ENCODE measurements at regions not wholly inside any gene's neighbourhood (a gene's known extent, or its start where the extent isn't known, plus 50 kb on each side); places are given as distances from the start of the nearest gene placed in this dataset.
"Not testable (repeated sequence)": the region's sequence is repeated elsewhere in the genome, so short reads cannot be mapped to it uniquely, and the experiment has no call there.

- Histone ChIP-seq H3K27me3 (ENCODE audit: insufficient read depth, low read length) (no peaks in the 10 kb centered on the region), H3K4me3 (ENCODE audit: low read length) (no peak overlapping the region), H3K9me3 (ENCODE audit: low read depth, low read length) (peaks cover 9% of the 10 kb centered on the region), H3K4me1 (ENCODE audit: insufficient read depth, low read length) (no peaks in the 10 kb centered on the region)
These were observed 1912.7 kb upstream of the TENM3 start for GRCh38 chr4:180330521-180330920.

DNA sequence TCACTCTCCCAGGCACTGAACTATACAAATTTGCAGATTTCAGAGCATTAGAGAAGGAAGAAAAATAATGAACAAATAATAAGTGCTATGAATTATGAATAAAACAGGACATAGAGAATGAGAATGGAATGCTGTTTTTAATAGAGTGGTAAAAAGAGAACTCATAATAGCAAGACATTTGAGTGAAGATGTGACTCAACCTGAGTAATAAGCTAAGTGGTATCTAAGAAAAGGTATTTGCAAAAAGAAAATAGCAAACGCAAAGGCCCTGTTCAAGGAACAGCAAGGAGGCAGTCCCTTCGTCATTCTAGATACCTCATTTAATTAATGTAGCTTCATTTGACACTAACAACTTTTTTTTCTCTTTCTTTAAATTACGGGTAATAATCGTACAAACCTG lies 1910.0 kb upstream of the TENM3 start:
- Histone ChIP-seq H3K27me3 (ENCODE audit: insufficient read depth, low read length) (no peaks in the 10 kb centered on the region), H3K9me3 (ENCODE audit: low read depth, low read length) (peaks cover 10% of the 10 kb centered on the region), H3K4me1 (ENCODE audit: insufficient read depth, low read length) (no peaks in the 10 kb centered on the region), H3K4me3 (ENCODE audit: low read length) (no peak overlapping the region)

DNA sequence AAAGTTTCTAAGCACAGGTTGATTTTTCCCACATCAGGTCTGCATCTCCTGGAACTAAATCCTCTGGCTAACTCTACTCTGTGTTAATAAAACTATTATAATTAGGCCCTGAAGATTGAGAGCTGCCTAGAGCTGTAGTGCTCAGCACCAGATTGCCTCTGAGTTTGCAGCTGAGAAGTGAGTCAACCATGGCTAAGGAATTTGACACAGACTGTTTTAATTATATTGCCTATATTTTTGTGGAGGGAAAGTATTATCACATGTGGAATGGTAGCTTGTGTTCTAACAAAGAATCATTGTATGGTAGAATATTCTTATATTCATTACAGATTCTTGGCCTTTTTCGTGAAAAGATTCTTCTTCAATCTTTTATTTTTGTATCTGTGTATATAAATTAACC lies 1907.6 kb upstream of the TENM3 start:
- no peaks in the 10 kb centered on the region for H3K27me3 ChIP-seq (ENCODE audit: insufficient read depth, low read length)

GRCh38 chr4:180336494-180337090 lies 1906.6 kb upstream of the TENM3 start:
- Histone ChIP-seq H3K27me3 (ENCODE audit: insufficient read depth, low read length) (no peaks in the 10 kb centered on the region), H3K4me3 (ENCODE audit: low read length) (no peak overlapping the region), H3K9me3 (ENCODE audit: low read depth, low read length) (peaks cover 6% of the 10 kb centered on the region), H3K4me1 (ENCODE audit: insufficient read depth, low read length) (no peaks in the 10 kb centered on the region)

More for the DNA sequence above, 1907.6 kb upstream of the TENM3 start:
- Histone ChIP-seq H3K4me1 (ENCODE audit: insufficient read depth, low read length) (no peaks in the 10 kb centered on the region), H3K4me3 (ENCODE audit: low read length) (no peak overlapping the region), H3K9me3 (ENCODE audit: low read depth, low read length) (peaks cover 6% of the 10 kb centered on the region)

DNA sequence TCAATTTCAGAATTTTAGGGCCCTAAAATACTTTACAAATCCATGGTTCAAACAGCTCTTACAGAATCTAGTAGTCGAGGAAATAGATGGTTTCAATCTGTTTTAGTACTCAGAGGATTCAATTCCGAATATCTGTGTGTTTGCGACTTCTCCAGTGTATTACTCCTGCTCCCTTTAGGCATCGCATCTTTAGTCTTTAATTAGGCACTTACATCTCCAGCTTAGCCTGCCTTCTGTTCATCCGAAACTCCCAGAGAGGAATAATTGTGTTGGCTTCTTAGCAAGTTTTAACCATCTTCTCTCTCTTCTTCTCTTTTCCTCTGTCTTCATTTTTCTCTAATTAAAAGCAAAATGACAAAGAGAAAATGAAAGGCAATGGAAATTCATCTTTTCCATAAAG lies 1901.3 kb upstream of the TENM3 start:
- no peaks in the 10 kb centered on the region for H3K4me1 ChIP-seq (ENCODE audit: insufficient read depth, low read length)
- H3K4me3 ChIP-seq (ENCODE audit: low read length) = no peak overlapping the region
- no peaks in the 10 kb centered on the region for H3K9me3 ChIP-seq (ENCODE audit: low read depth, low read length)
- H3K27me3 ChIP-seq (ENCODE audit: insufficient read depth, low read length) = no peaks in the 10 kb centered on the region

DNA sequence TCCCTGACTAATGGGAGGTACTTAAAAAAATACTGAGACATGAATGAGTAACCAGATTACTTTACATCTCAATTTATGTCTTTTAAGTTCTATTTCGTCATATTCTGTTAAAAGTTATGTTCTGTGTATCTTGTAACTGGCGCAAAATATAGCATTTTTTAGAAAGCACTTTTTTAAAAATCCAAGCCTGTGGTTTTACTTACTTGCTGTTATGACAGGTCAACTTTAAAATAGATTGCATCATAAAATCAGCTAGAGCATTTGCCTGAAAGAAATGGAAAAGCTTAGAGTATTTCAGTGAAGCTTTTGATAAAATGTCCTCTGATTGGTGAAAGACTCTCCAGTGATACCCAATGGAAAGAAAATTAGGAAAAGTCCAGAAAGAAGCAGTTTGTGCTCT lies 1892.3 kb upstream of the TENM3 start:
- H3K9me3 ChIP-seq (ENCODE audit: low read depth, low read length) = no peaks in the 10 kb centered on the region
- no peaks in the 10 kb centered on the region for H3K27me3 ChIP-seq (ENCODE audit: insufficient read depth, low read length)
- no peaks in the 10 kb centered on the region for H3K4me1 ChIP-seq (ENCODE audit: insufficient read depth, low read length)
- no peak overlapping the region for H3K4me3 ChIP-seq (ENCODE audit: low read length)

GRCh38 chr4:180356766-180357165 lies 1886.4 kb upstream of the TENM3 start:
- no peak overlapping the region for H3K4me3 ChIP-seq (ENCODE audit: low read length)
- no peaks in the 10 kb centered on the region for H3K9me3 ChIP-seq (ENCODE audit: low read depth, low read length)
- H3K27me3 ChIP-seq (ENCODE audit: insufficient read depth, low read length) = no peaks in the 10 kb centered on the region

DNA sequence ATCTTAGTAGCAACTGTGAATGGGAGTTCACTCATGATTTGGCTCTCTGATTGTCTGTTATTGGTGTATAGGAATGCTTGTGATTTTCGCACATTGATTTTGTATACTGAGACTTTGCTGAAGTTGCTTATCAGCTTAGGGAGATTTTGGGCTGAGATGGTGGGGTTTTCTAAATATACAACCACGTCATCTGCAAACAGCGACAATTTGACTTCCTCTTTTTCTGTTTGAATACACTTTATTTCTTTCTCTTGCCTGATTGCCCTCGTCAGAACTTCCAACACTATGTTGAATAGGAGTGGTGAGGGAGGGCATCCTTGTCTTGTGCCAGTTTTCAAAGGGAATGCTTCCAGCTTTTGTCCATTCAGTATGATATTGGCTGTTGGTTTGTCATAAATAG lies 1883.1 kb upstream of the TENM3 start:
- not testable (repeated sequence) for H3K4me3 ChIP-seq (ENCODE audit: low read length); H3K4me1 ChIP-seq (ENCODE audit: insufficient read depth, low read length); H3K27me3 ChIP-seq (ENCODE audit: insufficient read depth, low read length); H3K9me3 ChIP-seq (ENCODE audit: low read depth, low read length)

More at GRCh38 chr4:180356766-180357165, 1886.4 kb upstream of the TENM3 start:
- no peaks in the 10 kb centered on the region for H3K4me1 ChIP-seq (ENCODE audit: insufficient read depth, low read length)

DNA sequence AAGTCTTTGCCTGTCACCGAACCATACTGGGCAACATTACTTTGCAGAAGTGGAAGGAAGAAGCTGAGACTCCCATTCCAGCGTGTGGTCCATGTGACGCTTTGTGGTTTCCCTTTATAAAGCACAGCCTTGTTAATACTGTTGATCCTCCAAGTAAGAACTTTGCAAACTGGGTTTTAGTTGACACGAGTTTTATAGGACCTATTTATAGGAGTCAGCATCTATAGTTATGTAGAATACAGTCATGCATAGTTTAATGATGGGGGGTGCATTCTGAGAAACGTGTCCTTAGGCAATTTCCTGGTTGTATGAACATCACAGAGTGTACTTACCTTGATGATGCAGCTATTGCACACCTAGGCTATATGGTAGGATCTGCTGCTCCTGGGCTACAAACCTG lies 1879.4 kb upstream of the TENM3 start:
- Histone ChIP-seq H3K4me3 (ENCODE audit: low read length) (no peak overlapping the region), H3K4me1 (ENCODE audit: insufficient read depth, low read length) (no peaks in the 10 kb centered on the region), H3K27me3 (ENCODE audit: insufficient read depth, low read length) (no peaks in the 10 kb centered on the region), H3K9me3 (ENCODE audit: low read depth, low read length) (no peaks in the 10 kb centered on the region)

GRCh38 chr4:180372691-180373090 lies 1870.5 kb upstream of the TENM3 start:
- no peaks in the 10 kb centered on the region for H3K27me3 ChIP-seq (ENCODE audit: insufficient read depth, low read length)
- H3K9me3 ChIP-seq (ENCODE audit: low read depth, low read length) = no peaks in the 10 kb centered on the region
- H3K4me3 ChIP-seq (ENCODE audit: low read length) = no peak overlapping the region
- H3K4me1 ChIP-seq (ENCODE audit: insufficient read depth, low read length) = no peaks in the 10 kb centered on the region

DNA sequence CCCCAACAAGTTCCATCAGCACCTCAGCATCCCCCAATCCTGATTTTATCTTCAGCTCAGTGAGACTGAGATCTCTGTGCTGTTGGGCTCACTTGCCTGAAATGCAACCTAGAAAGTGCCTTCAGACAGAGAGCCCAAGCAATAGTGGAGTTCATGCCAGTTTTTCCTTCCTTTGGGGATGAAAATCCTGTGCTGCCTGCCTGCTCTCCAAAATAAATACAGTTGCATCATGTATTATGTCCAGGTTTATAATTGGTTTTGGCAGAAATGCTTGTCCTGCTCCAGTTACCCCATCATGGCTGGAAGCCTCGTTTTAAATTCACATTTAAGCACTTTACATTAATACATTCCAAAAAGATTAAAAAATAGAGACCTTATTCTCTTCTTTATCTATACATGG lies 1865.5 kb upstream of the TENM3 start:
- no peak overlapping the region for H3K4me3 ChIP-seq (ENCODE audit: low read length)
- H3K4me1 ChIP-seq (ENCODE audit: insufficient read depth, low read length) = no peaks in the 10 kb centered on the region
- H3K27me3 ChIP-seq (ENCODE audit: insufficient read depth, low read length) = no peaks in the 10 kb centered on the region
- no peaks in the 10 kb centered on the region for H3K9me3 ChIP-seq (ENCODE audit: low read depth, low read length)

DNA sequence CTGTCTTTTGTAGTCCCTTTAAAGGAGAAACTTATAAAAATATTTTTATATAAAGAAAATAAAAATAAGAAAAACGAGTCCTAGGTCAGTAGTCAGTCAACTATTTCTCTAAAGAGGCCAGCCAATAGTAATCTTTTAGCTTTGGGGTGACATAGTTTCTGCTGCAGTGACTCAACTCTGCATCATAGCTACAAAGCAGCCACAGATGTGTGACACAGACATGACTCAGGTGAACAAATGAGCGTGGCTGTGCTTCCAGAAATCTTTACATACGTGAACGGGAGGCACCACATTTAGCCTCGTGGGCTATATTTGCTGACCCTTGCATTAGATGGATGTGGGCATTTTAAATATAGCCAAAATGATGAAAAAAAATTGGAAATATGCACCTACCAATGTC lies 1862.5 kb upstream of the TENM3 start:
- H3K4me3 ChIP-seq (ENCODE audit: low read length) = no peak overlapping the region
- H3K4me1 ChIP-seq (ENCODE audit: insufficient read depth, low read length) = no peaks in the 10 kb centered on the region
- no peaks in the 10 kb centered on the region for H3K9me3 ChIP-seq (ENCODE audit: low read depth, low read length)

DNA sequence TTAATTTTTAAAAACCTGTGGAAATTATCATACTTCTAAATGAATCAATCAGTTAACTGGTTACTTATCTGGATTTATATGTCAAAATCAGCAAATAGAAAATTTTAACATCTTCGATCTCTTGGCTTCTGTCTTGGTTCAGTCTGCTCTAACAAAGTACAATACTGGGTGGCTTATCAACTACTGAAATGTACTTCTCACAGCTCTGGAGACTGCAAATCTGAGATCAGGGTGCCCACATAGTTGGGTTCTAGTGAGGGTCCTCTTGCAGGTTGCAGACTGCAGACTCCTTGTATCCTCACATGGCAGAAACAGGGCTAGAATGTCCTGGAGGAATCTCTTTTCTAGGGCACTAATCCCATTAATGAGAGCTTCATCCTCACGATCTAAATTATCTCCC lies 1851.6 kb upstream of the TENM3 start:
- Histone ChIP-seq H3K4me3 (ENCODE audit: low read length) (no peak overlapping the region), H3K9me3 (ENCODE audit: low read depth, low read length) (no peaks in the 10 kb centered on the region), H3K4me1 (ENCODE audit: insufficient read depth, low read length) (no peaks in the 10 kb centered on the region)

More for the DNA sequence above, 1862.5 kb upstream of the TENM3 start:
- H3K27me3 ChIP-seq (ENCODE audit: insufficient read depth, low read length) = no peaks in the 10 kb centered on the region

GRCh38 chr4:180394312-180394711 lies 1848.9 kb upstream of the TENM3 start:
- H3K4me1 ChIP-seq (ENCODE audit: insufficient read depth, low read length) = no peaks in the 10 kb centered on the region
- H3K27me3 ChIP-seq (ENCODE audit: insufficient read depth, low read length) = no peaks in the 10 kb centered on the region
- no peaks in the 10 kb centered on the region for H3K9me3 ChIP-seq (ENCODE audit: low read depth, low read length)
- H3K4me3 ChIP-seq (ENCODE audit: low read length) = no peak overlapping the region

More for the DNA sequence above, 1851.6 kb upstream of the TENM3 start:
- H3K27me3 ChIP-seq (ENCODE audit: insufficient read depth, low read length) = no peaks in the 10 kb centered on the region

- Histone ChIP-seq H3K4me1 (ENCODE audit: insufficient read depth, low read length) (no peaks in the 10 kb centered on the region), H3K9me3 (ENCODE audit: low read depth, low read length) (no peaks in the 10 kb centered on the region)
These were observed 1848.5 kb upstream of the TENM3 start for GRCh38 chr4:180394730-180395129.

DNA sequence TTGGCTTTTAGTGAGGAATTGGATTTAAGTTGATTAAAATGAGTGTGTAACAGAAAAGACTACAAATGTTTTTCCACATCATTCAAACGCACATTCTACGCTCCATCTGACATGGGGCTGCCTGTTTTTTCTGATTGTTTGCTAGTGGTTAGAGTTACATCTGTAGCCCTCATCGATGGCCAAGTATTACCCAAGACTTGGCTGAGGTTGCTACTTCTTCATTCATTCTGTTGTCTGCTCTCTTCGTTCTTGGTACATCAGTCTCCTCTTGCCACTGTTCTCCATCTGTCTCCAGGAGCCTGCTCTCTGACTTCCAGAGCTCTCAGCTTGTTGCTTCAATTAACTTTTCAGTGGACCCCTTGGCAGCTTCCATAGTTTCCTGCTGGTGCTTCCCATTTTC lies 1844.6 kb upstream of the TENM3 start:
- no peaks in the 10 kb centered on the region for H3K4me1 ChIP-seq (ENCODE audit: insufficient read depth, low read length)
- H3K27me3 ChIP-seq (ENCODE audit: insufficient read depth, low read length) = no peaks in the 10 kb centered on the region
- no peak overlapping the region for H3K4me3 ChIP-seq (ENCODE audit: low read length)
- no peaks in the 10 kb centered on the region for H3K9me3 ChIP-seq (ENCODE audit: low read depth, low read length)

More at GRCh38 chr4:180394730-180395129, 1848.5 kb upstream of the TENM3 start:
- Histone ChIP-seq H3K4me3 (ENCODE audit: low read length) (no peak overlapping the region), H3K27me3 (ENCODE audit: insufficient read depth, low read length) (no peaks in the 10 kb centered on the region)
